GM21737 (cell line): ENCODE measurements at regions not wholly inside any gene's neighbourhood (a gene's known extent, or its start where the extent isn't known, plus 50 kb on each side); places are given as distances from the start of the nearest gene placed in this dataset.

ENCODE experiments used
- ATAC-seq: cut with Tn5 transposase; IDR thresholded peaks from one replicate; pipeline ENCODE4 v1.9.1; 2021; ENCODE audit warnings: mild to moderate bottlenecking, moderate library complexity; ENCODE audit not compliant: unreplicated experiment

DNA sequence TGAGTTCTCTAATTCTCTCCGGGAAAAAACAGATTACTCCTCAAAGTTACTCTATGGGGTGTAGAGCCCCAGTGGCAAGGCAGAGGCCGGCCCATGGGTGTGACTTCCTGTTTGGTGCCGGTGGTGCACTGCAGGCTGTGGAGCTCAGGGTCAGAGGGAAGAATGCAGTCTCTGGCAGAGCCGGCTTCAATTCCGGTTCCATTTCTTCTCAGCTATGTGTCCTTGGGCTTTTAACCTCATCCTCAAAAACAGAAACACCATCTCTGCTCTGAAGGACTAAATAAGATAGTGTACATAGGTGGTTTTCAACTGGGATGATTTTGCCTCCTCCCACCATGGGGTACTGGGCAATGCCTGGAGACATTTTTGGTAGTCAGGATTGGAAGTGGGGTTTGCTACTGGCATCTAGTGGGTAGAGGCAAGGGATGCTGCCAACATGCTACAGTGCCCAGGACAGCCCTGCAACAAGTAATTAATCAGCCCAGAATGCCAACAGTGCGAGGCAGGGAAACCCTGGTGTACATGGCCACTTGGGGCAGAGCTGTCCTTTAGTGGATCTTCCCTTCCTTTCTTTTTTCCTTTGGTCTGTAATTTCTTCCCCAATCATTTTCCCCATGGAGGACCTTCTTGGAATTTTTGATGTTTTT lies 81.2 kb downstream of the INSIG2 start:
- ATAC-seq = no peak

DNA sequence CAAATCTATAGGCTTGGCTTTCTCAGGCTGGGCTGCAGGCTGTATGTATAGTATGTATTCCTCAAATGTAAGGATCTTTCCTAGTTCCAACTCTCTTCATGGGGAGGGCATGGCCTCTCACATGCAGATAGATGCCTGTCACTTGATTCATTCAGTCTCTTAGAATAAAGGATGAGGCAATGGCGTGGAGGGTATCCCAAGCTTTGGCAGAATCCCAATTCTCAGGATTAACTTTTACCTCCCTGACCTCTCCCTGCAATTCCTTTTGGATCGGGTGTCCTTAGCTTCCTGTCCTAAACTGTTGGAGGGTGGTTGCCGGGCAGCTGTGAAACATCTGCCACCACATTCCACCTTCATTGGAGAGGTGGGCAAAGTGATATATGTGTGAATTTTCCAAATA lies 80.3 kb downstream of the INSIG2 start:
- no peak for ATAC-seq

DNA sequence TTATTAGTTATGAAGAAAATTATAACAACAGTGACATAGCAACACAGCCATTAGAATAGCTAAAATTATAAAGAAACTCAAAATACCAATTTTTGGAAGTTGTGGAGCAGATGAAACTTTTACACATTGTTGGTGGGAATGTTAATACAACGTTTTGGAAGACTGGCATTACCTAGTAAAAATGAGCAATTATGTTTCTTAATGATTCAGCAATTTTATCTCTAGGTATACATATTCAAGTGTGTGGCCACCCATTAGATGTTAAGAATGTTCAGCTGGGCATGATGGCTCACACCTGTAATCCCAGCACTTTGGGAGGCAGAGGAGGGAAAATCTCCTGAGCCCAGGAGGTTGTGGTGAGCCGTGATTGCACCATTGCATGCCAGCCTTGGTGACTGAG lies 78.8 kb downstream of the INSIG2 start:
- no peak for ATAC-seq

DNA sequence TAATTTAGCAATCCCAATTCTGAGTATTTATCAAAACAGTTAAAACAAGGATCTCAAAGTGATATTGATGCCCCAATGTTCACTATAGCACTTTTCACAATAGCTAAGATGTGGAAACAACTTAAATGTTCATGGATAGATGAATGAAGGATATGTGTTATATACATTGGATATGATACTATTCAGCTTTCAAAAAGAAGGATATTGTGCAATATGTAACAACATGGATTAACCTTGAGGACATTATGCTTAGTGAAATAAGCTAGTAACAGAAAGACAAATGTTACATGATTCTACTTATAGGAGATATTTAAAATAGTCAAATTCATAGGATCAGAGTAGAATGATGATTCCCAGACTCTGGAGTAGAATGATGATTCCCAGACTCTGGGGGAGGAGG lies 78.0 kb downstream of the INSIG2 start:
- ATAC-seq = no peak

DNA sequence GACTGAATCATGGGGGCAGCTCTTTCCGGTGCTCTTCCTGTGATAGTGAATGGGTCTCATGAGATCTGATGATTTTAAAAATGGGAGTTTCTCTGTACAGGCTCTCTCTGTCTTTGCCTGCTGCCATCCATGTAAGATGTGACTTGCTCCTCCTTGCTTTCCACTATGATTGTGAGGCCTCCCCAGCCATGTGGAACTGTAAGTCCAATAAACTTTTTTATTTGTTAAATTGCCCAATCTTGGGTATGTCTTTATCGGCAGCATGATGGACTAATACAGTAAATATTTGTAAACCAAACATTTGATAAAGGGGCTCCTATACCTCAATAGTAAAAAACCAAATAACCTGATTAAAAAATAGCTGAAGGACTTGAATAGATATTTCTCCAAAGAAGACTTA lies 77.3 kb downstream of the INSIG2 start:
- no peak for ATAC-seq
